Brain microvascular endothelial cell (primary cell): ENCODE measurements at regions not wholly inside any gene's neighbourhood (a gene's known extent, or its start where the extent isn't known, plus 50 kb on each side); places are given as distances from the start of the nearest gene placed in this dataset.
A peak's percentile ranks its signal among the peaks of the same experiment; 100 is the strongest.

ENCODE experiments used
- DNase-seq: peaks from one replicate; pipeline ENCODE4 v3.0.0-alpha.2; 2020
- H3K27ac ChIP-seq: fragments of 250-450 bp; sonication (Bioruptor Pico); 2 replicates; pipeline ENCODE4 v1.5.1; 2020; ENCODE audit warnings: mild to moderate bottlenecking, moderate library complexity
- H3K27me3 ChIP-seq: fragments of 250-450 bp; sonication (Bioruptor Pico); replicated peaks from 2 replicates; pipeline ENCODE4 v1.5.1; 2020; ENCODE audit warnings: mild to moderate bottlenecking
- H3K36me3 ChIP-seq: fragments of 250-450 bp; sonication (Bioruptor Pico); replicated peaks from 2 replicates; pipeline ENCODE4 v1.5.1; 2020; ENCODE audit warnings: mild to moderate bottlenecking
- H3K4me3 ChIP-seq: 2 replicates; pipeline ENCODE4 v1.5.1; 2011; ENCODE audit warnings: low read depth, mild to moderate bottlenecking, control low read depth, low read length, moderate library complexity
- CTCF ChIP-seq: IDR thresholded peaks from 2 replicates; pipeline ENCODE4 v1.5.1; 2011; ENCODE audit warnings: low read depth, mild to moderate bottlenecking, moderate library complexity, low read length, control low read depth, inconsistent platforms; ENCODE audit errors: missing control alignments
- in situ Hi-C: cut with HindIII; loops from 2 replicates; pipeline ENCODE4 v1.10.0; 2017; ENCODE audit warnings: low sequenced_read_pairs, low pct_ligation_motif_present

GRCh38 chr14:49982501-49982951, 89.6 kb downstream of the ARF6 start:
- no peak for TF ChIP-seq CTCF
- H3K4me3 ChIP-seq = no peak overlapping the region
- H3K27ac ChIP-seq = peak overlapping the region; percentile 91
- DNase-seq = peak; percentile 97
- H3K36me3 ChIP-seq = no peaks in the 10 kb centered on the region
- in situ Hi-C loops = loop anchor here (25.0 kb wide), 1 partner anchor 120 kb away; the partner anchor contains the start of gene NEMF
- no peaks in the 10 kb centered on the region for H3K27me3 ChIP-seq

- TF ChIP-seq CTCF = no peak
Measured at GRCh38 chr14:49984424-49984823, 91.5 kb downstream of the ARF6 start.

GRCh38 chr14:49986343-49987014, 93.6 kb downstream of the ARF6 start:
- in situ Hi-C loops = loop anchor here (25.0 kb wide), 1 partner anchor 124 kb away; the partner anchor contains the start of gene NEMF
- no peak overlapping the region for H3K4me3 ChIP-seq
- H3K27me3 ChIP-seq = no peaks in the 10 kb centered on the region
- no peaks in the 10 kb centered on the region for H3K36me3 ChIP-seq
- DNase-seq = no peak
- H3K27ac ChIP-seq = peak overlapping the region; percentile 88
- TF ChIP-seq CTCF = no peak

More at GRCh38 chr14:49984424-49984823, 91.5 kb downstream of the ARF6 start:
- Histone ChIP-seq H3K27me3 (no peaks in the 10 kb centered on the region), H3K4me3 (no peak overlapping the region), H3K36me3 (no peaks in the 10 kb centered on the region), H3K27ac (peak overlapping the region; percentile 71)
- in situ Hi-C loops = loop anchor here (25.0 kb wide), 1 partner anchor 122 kb away; the partner anchor contains the start of gene NEMF
- DNase-seq = no peak

- Histone ChIP-seq H3K36me3 (no peaks in the 10 kb centered on the region), H3K27ac (peak overlapping the region; percentile 88), H3K27me3 (no peaks in the 10 kb centered on the region), H3K4me3 (no peak overlapping the region)
- DNase-seq = no peak
- in situ Hi-C loops = loop anchor here (25.0 kb wide), 1 partner anchor 126 kb away; the partner anchor contains the start of gene NEMF
- no peak for TF ChIP-seq CTCF
Measured at GRCh38 chr14:49988080-49988990, 95.5 kb downstream of the ARF6 start.

- in situ Hi-C loops = loop anchor here (25.0 kb wide), 1 partner anchor 128 kb away; the partner anchor contains the start of gene NEMF
- H3K4me3 ChIP-seq = no peak overlapping the region
- no peak for TF ChIP-seq CTCF
- H3K27ac ChIP-seq = no peak overlapping the region
- no peaks in the 10 kb centered on the region for H3K36me3 ChIP-seq
- H3K27me3 ChIP-seq = no peaks in the 10 kb centered on the region
- DNase-seq = no peak
Measured at GRCh38 chr14:49989966-49990365, 97.1 kb downstream of the ARF6 start.
